WTC11 (cell line): ENCODE measurements at regions not wholly inside any gene's neighbourhood (a gene's known extent, or its start where the extent isn't known, plus 50 kb on each side); places are given as distances from the start of the nearest gene placed in this dataset.

Experiments used
- ATAC-seq: fragments of 200-7000 bp; cut with Tn5 transposase; 2 replicates; pipeline ENCODE4 v1.10.0; 2021; ENCODE audit warnings: mild to moderate bottlenecking, moderate library complexity
- CTCF ChIA-PET: fragments of 300-600 bp; sonication (Branson Sonifier 250); formaldehyde crosslinking; loops from one replicate; lab custom pipeline; 2021; ENCODE audit warnings: antibody characterized with exemption; lab: Charles Lee
- POLR2A ChIA-PET: fragments of 350-600 bp; sonication (Branson Sonifier 250); formaldehyde crosslinking; loops from one replicate; lab custom pipeline; 2021; ENCODE audit warnings: antibody characterized with exemption; lab: Charles Lee
- DNase-seq: peaks from one replicate; pipeline ENCODE4 v3.0.0; 2021; ENCODE audit warnings: low spot score
- H3K27ac Mint-ChIP-seq: 2 replicates; pipeline ENCODE4 v1.8.0; 2021; ENCODE audit warnings: mixed read lengths
- H3K27me3 Mint-ChIP-seq: 2 replicates; pipeline ENCODE4 v1.8.0; 2021; ENCODE audit warnings: low read depth, mild to moderate bottlenecking, moderate library complexity, mixed read lengths
- H3K36me3 Mint-ChIP-seq: 2 replicates; pipeline ENCODE4 v1.8.0; 2021; ENCODE audit warnings: mixed read lengths
- H3K4me1 Mint-ChIP-seq: 2 replicates; pipeline ENCODE4 v1.8.0; 2022; ENCODE audit warnings: mixed read lengths
- H3K4me3 Mint-ChIP-seq: 2 replicates; pipeline ENCODE4 v1.8.0; 2021; ENCODE audit warnings: mild to moderate bottlenecking, moderate library complexity, mixed read lengths
- H3K9me3 Mint-ChIP-seq: 2 replicates; pipeline ENCODE4 v1.8.0; 2021; ENCODE audit warnings: mixed read lengths
- ESRRA ChIP-seq: sonication (generic); formaldehyde crosslinking; IDR thresholded peaks from 2 replicates; pipeline ENCODE4 v1.8.1; 2022; ENCODE audit warnings: mild to moderate bottlenecking, missing genetic modification reagents, borderline replicate concordance
- ETV6 ChIP-seq: sonication (generic); formaldehyde crosslinking; IDR thresholded peaks from 2 replicates; pipeline ENCODE4 v1.8.1; 2022; ENCODE audit warnings: mild to moderate bottlenecking, missing genetic modification reagents
- GABPB1 ChIP-seq: sonication (generic); formaldehyde crosslinking; IDR thresholded peaks from 2 replicates; pipeline ENCODE4 v1.8.1; 2023; ENCODE audit warnings: mild to moderate bottlenecking, missing genetic modification reagents
- GTF2I ChIP-seq: fragments of 250-450 bp; sonication (Bioruptor Pico); conservative IDR thresholded peaks from 2 replicates; pipeline ENCODE4 v1.4.0; 2021; ENCODE audit warnings: mild to moderate bottlenecking
- IRF2 ChIP-seq: sonication (generic); formaldehyde crosslinking; IDR thresholded peaks from 2 replicates; pipeline ENCODE4 v1.8.0; 2022; ENCODE audit warnings: low read depth, missing genetic modification reagents, borderline replicate concordance
- JAZF1 ChIP-seq: fragments of 250-450 bp; sonication (Bioruptor Pico); IDR thresholded peaks from 2 replicates; pipeline ENCODE4 v1.9.0; 2021; ENCODE audit warnings: moderate library complexity, mild to moderate bottlenecking, inconsistent platforms
- KAT7 ChIP-seq: sonication (generic); formaldehyde crosslinking; IDR thresholded peaks from 2 replicates; pipeline ENCODE4 v1.8.1; 2023; ENCODE audit warnings: missing genetic modification reagents, mild to moderate bottlenecking, borderline replicate concordance
- MXD4 ChIP-seq: fragments of 250-450 bp; sonication (Bioruptor Pico); IDR thresholded peaks from 2 replicates; pipeline ENCODE4 v1.8.0; 2021; ENCODE audit warnings: mild to moderate bottlenecking, moderate library complexity, borderline replicate concordance
- NFE2L1 ChIP-seq: sonication (generic); formaldehyde crosslinking; IDR thresholded peaks from 2 replicates; pipeline ENCODE4 v1.8.1; 2023; ENCODE audit warnings: missing genetic modification reagents
- NR1H2 ChIP-seq: sonication (generic); formaldehyde crosslinking; IDR thresholded peaks from 2 replicates; pipeline ENCODE4 v1.9.0; 2021; ENCODE audit warnings: mild to moderate bottlenecking, moderate library complexity, missing genetic modification reagents
- PRRX2 ChIP-seq: fragments of 250-450 bp; sonication (Bioruptor Pico); IDR thresholded peaks from 2 replicates; pipeline ENCODE4 v1.8.0; 2021; ENCODE audit warnings: mild to moderate bottlenecking
- RELA ChIP-seq: sonication (generic); formaldehyde crosslinking; IDR thresholded peaks from 2 replicates; pipeline ENCODE4 v1.8.1; 2022; ENCODE audit warnings: missing genetic modification reagents, mild to moderate bottlenecking, borderline replicate concordance
- SMAD3 ChIP-seq: sonication (generic); formaldehyde crosslinking; IDR thresholded peaks from 2 replicates; pipeline ENCODE4 v1.8.0; 2022; ENCODE audit warnings: missing genetic modification reagents, mild to moderate bottlenecking, borderline replicate concordance
- SMAD4 ChIP-seq: sonication (generic); formaldehyde crosslinking; IDR thresholded peaks from 2 replicates; pipeline ENCODE4 v1.8.0; 2022; ENCODE audit warnings: mild to moderate bottlenecking, missing genetic modification reagents
- SOX15 ChIP-seq: fragments of 250-450 bp; sonication (Bioruptor Pico); IDR thresholded peaks from 2 replicates; pipeline ENCODE4 v1.9.0; 2021; ENCODE audit warnings: mild to moderate bottlenecking
- ZNF138 ChIP-seq: sonication (generic); formaldehyde crosslinking; conservative IDR thresholded peaks from 2 replicates; pipeline ENCODE4 v1.8.1; 2022; ENCODE audit warnings: mild to moderate bottlenecking, moderate library complexity, missing genetic modification reagents
- ZNF232 ChIP-seq: sonication (generic); formaldehyde crosslinking; IDR thresholded peaks from 2 replicates; pipeline ENCODE4 v1.8.0; 2022; ENCODE audit warnings: mild to moderate bottlenecking, missing genetic modification reagents
- ZNF317 ChIP-seq: sonication (generic); formaldehyde crosslinking; IDR thresholded peaks from 2 replicates; pipeline ENCODE4 v1.8.1; 2023; ENCODE audit warnings: low read depth, mild to moderate bottlenecking, moderate library complexity, missing genetic modification reagents, borderline replicate concordance
- ZNF396 ChIP-seq: fragments of 250-450 bp; sonication (Bioruptor Pico); IDR thresholded peaks from 2 replicates; pipeline ENCODE4 v1.8.0; 2021; ENCODE audit warnings: mild to moderate bottlenecking, moderate library complexity, borderline replicate concordance
- ZNF423 ChIP-seq: fragments of 250-450 bp; sonication (Bioruptor Pico); IDR thresholded peaks from 2 replicates; pipeline ENCODE4 v2.1.2; 2022; ENCODE audit warnings: mild to moderate bottlenecking, moderate library complexity
- TF ChIP-seq, protein P1 (sequence below): fragments of 250-450 bp; sonication (Bioruptor Pico); IDR thresholded peaks from 2 replicates; pipeline ENCODE4 v2.1.2; 2022; ENCODE audit warnings: mild to moderate bottlenecking, moderate library complexity
- TF ChIP-seq, protein P2 (sequence below): sonication (generic); formaldehyde crosslinking; IDR thresholded peaks from 2 replicates; pipeline ENCODE4 v1.8.1; 2023; ENCODE audit warnings: mild to moderate bottlenecking, missing genetic modification reagents
- TF ChIP-seq, protein P3 (sequence below): sonication (generic); formaldehyde crosslinking; conservative IDR thresholded peaks from 2 replicates; pipeline ENCODE4 v1.8.1; 2022; ENCODE audit warnings: mild to moderate bottlenecking, missing genetic modification reagents
- TF ChIP-seq, protein P4 (sequence below): fragments of 250-450 bp; sonication (Bioruptor Pico); IDR thresholded peaks from 2 replicates; pipeline ENCODE4 v1.9.0; 2021; ENCODE audit warnings: mild to moderate bottlenecking
- TF ChIP-seq, protein P5 (sequence below): sonication (generic); formaldehyde crosslinking; IDR thresholded peaks from 2 replicates; pipeline ENCODE4 v1.8.1; 2023; ENCODE audit warnings: mild to moderate bottlenecking, missing genetic modification reagents, borderline replicate concordance

DNA sequence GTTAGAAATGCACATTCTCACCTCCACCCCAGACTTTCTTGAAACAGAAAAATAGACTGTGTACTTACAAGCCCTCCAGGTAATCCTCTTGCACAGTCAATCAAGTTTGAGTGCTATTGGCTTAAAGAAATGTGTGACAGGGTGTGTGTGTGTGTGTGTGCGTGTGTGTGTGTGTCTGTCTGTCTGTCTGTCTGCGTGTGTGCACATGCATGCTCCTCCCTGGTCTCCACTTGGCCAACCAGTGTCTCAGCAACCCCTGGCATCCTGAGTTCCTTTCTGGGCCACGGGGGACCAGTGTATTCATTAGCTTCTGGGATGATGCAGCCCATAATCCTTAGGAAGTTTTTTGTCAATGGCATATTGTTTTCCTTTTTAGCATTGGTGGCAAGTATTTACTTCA lies 128.8 kb upstream of the IL12A start:
- H3K9me3 Mint-ChIP-seq, result no peaks in the 10 kb centered on the region
- ChIA-PET CTCF (interaction anchor here (1.5 kb wide), 1 partner anchor 128 kb away, joined by 5 read pairs; the partner anchor contains the start of gene IL12A), POLR2A (no interaction called here)
- DNase-seq (no peak), ATAC-seq (no peak)
- H3K27ac Mint-ChIP-seq, result no peak overlapping the region
- TF ChIP-seq, protein P1, sequence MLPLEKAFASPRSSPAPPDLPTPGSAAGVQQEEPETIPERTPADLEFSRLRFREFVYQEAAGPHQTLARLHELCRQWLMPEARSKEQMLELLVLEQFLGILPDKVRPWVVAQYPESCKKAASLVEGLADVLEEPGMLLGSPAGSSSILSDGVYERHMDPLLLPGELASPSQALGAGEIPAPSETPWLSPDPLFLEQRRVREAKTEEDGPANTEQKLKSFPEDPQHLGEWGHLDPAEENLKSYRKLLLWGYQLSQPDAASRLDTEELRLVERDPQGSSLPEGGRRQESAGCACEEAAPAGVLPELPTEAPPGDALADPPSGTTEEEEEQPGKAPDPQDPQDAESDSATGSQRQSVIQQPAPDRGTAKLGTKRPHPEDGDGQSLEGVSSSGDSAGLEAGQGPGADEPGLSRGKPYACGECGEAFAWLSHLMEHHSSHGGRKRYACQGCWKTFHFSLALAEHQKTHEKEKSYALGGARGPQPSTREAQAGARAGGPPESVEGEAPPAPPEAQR (CRISPR knock-in tag), result no peak
- TF ChIP-seq ZNF317 (CRISPR knock-in tag), result no peak
- TF ChIP-seq GTF2I (CRISPR knock-in tag), result no peak
- no peak for TF ChIP-seq NR1H2
- TF ChIP-seq SMAD3 (CRISPR knock-in tag), result no peak
- no peak for TF ChIP-seq RELA (CRISPR knock-in tag)
- no peak for TF ChIP-seq ZNF138 (CRISPR knock-in tag)
- no peak for TF ChIP-seq JAZF1 (CRISPR knock-in tag)
- no peak for TF ChIP-seq ESRRA (CRISPR knock-in tag)
- no peak for TF ChIP-seq KAT7 (CRISPR knock-in tag)
- no peak for TF ChIP-seq ZNF396 (CRISPR knock-in tag)
- TF ChIP-seq, protein P2, sequence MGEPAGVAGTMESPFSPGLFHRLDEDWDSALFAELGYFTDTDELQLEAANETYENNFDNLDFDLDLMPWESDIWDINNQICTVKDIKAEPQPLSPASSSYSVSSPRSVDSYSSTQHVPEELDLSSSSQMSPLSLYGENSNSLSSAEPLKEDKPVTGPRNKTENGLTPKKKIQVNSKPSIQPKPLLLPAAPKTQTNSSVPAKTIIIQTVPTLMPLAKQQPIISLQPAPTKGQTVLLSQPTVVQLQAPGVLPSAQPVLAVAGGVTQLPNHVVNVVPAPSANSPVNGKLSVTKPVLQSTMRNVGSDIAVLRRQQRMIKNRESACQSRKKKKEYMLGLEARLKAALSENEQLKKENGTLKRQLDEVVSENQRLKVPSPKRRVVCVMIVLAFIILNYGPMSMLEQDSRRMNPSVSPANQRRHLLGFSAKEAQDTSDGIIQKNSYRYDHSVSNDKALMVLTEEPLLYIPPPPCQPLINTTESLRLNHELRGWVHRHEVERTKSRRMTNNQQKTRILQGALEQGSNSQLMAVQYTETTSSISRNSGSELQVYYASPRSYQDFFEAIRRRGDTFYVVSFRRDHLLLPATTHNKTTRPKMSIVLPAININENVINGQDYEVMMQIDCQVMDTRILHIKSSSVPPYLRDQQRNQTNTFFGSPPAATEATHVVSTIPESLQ (CRISPR knock-in tag), result no peak
- TF ChIP-seq SOX15, result no peak
- no peak for TF ChIP-seq SMAD4 (CRISPR knock-in tag)
- TF ChIP-seq GABPB1 (CRISPR knock-in tag), result no peak
- TF ChIP-seq, protein P3, sequence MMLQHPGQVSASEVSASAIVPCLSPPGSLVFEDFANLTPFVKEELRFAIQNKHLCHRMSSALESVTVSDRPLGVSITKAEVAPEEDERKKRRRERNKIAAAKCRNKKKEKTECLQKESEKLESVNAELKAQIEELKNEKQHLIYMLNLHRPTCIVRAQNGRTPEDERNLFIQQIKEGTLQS, result no peak
- TF ChIP-seq ZNF232, result no peak
- no peak for TF ChIP-seq ZNF423 (CRISPR knock-in tag)
- peaks cover 32% of the 10 kb centered on the region for H3K4me1 Mint-ChIP-seq
- no peaks in the 10 kb centered on the region for H3K36me3 Mint-ChIP-seq
- no peak overlapping the region for H3K4me3 Mint-ChIP-seq
- H3K27me3 Mint-ChIP-seq, result no peaks in the 10 kb centered on the region

DNA sequence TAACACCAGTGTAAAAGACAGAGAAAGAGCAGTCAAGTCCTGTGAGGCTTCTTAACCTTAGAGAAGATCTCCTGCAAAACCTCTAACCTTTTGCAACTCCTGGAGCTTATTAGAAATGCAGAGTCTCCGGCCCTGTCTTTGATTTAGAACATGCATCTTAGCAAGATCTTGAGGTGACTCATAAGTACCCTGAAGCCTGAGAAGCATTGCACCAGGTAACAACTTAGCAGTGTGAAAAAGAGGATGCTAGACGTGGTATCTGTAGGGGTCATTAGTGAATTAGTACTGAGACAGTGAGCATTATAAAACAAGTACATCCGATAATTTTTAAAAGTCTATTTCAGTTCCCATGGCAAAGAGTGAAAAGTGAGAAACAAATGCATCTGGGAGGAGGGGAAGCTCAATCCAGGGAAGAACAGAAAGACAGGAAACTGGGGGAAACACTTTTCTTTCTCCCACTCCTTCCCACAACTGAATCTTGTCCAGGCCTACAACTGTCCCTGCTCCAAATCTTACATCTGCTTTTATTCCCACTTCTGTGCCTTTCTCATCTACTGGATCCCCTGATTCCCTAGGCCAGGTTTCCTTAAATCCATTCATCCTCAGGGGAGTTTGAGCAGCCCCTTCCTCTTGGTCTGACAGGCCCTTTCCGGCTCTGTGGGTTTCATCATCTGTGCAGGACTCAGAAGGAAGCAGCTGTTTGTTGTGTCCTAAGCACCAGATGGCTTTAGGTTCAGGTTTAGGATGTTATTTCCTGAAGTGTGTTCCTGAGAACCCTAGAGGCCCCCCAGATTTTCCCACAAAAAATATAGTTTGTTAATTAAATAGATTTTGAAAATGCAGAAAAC lies 128.1 kb upstream of the IL12A start:
- H3K4me3 Mint-ChIP-seq, result no peak overlapping the region
- H3K9me3 Mint-ChIP-seq, result no peaks in the 10 kb centered on the region
- no peaks in the 10 kb centered on the region for H3K36me3 Mint-ChIP-seq
- H3K27me3 Mint-ChIP-seq, result no peaks in the 10 kb centered on the region
- no peak overlapping the region for H3K27ac Mint-ChIP-seq
- ChIA-PET POLR2A (no interaction called here), CTCF (interaction anchor here (1.5 kb wide), 1 partner anchor 128 kb away, joined by 5 read pairs; the partner anchor contains the start of gene IL12A)
- DNase-seq (no peak), ATAC-seq (no peak)
- H3K4me1 Mint-ChIP-seq, result peaks cover 30% of the 10 kb centered on the region
- TF ChIP-seq NFE2L1 (no peak), MXD4 (CRISPR knock-in tag) (no peak), SOX15 (no peak), IRF2 (no peak), ETV6 (CRISPR knock-in tag) (no peak), PRRX2 (CRISPR knock-in tag) (no peak), GTF2I (CRISPR knock-in tag) (no peak), RELA (CRISPR knock-in tag) (no peak)
- TF ChIP-seq, protein P4, sequence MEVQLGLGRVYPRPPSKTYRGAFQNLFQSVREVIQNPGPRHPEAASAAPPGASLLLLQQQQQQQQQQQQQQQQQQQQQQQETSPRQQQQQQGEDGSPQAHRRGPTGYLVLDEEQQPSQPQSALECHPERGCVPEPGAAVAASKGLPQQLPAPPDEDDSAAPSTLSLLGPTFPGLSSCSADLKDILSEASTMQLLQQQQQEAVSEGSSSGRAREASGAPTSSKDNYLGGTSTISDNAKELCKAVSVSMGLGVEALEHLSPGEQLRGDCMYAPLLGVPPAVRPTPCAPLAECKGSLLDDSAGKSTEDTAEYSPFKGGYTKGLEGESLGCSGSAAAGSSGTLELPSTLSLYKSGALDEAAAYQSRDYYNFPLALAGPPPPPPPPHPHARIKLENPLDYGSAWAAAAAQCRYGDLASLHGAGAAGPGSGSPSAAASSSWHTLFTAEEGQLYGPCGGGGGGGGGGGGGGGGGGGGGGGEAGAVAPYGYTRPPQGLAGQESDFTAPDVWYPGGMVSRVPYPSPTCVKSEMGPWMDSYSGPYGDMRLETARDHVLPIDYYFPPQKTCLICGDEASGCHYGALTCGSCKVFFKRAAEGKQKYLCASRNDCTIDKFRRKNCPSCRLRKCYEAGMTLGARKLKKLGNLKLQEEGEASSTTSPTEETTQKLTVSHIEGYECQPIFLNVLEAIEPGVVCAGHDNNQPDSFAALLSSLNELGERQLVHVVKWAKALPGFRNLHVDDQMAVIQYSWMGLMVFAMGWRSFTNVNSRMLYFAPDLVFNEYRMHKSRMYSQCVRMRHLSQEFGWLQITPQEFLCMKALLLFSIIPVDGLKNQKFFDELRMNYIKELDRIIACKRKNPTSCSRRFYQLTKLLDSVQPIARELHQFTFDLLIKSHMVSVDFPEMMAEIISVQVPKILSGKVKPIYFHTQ (CRISPR knock-in tag), result no peak
- TF ChIP-seq, protein P5, sequence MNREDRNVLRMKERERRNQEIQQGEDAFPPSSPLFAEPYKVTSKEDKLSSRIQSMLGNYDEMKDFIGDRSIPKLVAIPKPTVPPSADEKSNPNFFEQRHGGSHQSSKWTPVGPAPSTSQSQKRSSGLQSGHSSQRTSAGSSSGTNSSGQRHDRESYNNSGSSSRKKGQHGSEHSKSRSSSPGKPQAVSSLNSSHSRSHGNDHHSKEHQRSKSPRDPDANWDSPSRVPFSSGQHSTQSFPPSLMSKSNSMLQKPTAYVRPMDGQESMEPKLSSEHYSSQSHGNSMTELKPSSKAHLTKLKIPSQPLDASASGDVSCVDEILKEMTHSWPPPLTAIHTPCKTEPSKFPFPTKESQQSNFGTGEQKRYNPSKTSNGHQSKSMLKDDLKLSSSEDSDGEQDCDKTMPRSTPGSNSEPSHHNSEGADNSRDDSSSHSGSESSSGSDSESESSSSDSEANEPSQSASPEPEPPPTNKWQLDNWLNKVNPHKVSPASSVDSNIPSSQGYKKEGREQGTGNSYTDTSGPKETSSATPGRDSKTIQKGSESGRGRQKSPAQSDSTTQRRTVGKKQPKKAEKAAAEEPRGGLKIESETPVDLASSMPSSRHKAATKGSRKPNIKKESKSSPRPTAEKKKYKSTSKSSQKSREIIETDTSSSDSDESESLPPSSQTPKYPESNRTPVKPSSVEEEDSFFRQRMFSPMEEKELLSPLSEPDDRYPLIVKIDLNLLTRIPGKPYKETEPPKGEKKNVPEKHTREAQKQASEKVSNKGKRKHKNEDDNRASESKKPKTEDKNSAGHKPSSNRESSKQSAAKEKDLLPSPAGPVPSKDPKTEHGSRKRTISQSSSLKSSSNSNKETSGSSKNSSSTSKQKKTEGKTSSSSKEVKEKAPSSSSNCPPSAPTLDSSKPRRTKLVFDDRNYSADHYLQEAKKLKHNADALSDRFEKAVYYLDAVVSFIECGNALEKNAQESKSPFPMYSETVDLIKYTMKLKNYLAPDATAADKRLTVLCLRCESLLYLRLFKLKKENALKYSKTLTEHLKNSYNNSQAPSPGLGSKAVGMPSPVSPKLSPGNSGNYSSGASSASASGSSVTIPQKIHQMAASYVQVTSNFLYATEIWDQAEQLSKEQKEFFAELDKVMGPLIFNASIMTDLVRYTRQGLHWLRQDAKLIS (CRISPR knock-in tag), result no peak
